Loucy (cell line): ENCODE measurements at regions not wholly inside any gene's neighbourhood (a gene's known extent, or its start where the extent isn't known, plus 50 kb on each side); places are given as distances from the start of the nearest gene placed in this dataset.
"Not testable (repeated sequence)": the region's sequence is repeated elsewhere in the genome, so short reads cannot be mapped to it uniquely, and the experiment has no call there.

Experiments used
- H2AFZ ChIP-seq: fragments of 200-600 bp; sonication (generic); 2 replicates; pipeline ENCODE4 v1.6.0; 2016; ENCODE audit warnings: antibody characterized with exemption, mild to moderate bottlenecking, low read length, moderate library complexity
- H3F3A ChIP-seq: fragments of 200-600 bp; 2 replicates; pipeline ENCODE4 v1.6.0; 2016; ENCODE audit warnings: antibody characterized with exemption, low read depth, mild to moderate bottlenecking
- H3K27me3 ChIP-seq: fragments of 200-600 bp; sonication (generic); 2 replicates; pipeline ENCODE4 v1.6.1; 2014; ENCODE audit warnings: low read length, mild to moderate bottlenecking; ENCODE audit not compliant: insufficient read depth, poor library complexity, severe bottlenecking
- H3K36me3 ChIP-seq: fragments of 200-600 bp; sonication (generic); 2 replicates; pipeline ENCODE4 v1.6.1; 2016; ENCODE audit warnings: low read length; ENCODE audit not compliant: insufficient read depth
- H3K4me1 ChIP-seq: fragments of 200-600 bp; sonication (generic); 2 replicates; pipeline ENCODE4 v1.5.1; 2014; ENCODE audit warnings: low read length, mild to moderate bottlenecking; ENCODE audit not compliant: insufficient read depth, poor library complexity, severe bottlenecking
- H3K4me2 ChIP-seq: fragments of 200-600 bp; sonication (generic); 2 replicates; pipeline ENCODE4 v1.6.0; 2014; ENCODE audit warnings: antibody characterized with exemption, low read length, low read depth, mild to moderate bottlenecking; ENCODE audit not compliant: poor library complexity, severe bottlenecking
- H3K4me3 ChIP-seq: fragments of 200-600 bp; sonication (generic); 2 replicates; pipeline ENCODE4 v1.5.1; 2014; ENCODE audit warnings: low read length, mild to moderate bottlenecking, mixed read lengths; ENCODE audit not compliant: poor library complexity, severe bottlenecking
- H3K79me2 ChIP-seq: fragments of 200-600 bp; sonication (generic); 2 replicates; pipeline ENCODE4 v1.6.1; 2014; ENCODE audit warnings: low read length; ENCODE audit not compliant: insufficient read depth
- H3K9ac ChIP-seq: fragments of 200-600 bp; sonication (generic); 2 replicates; pipeline ENCODE4 v1.6.0; 2014; ENCODE audit warnings: mild to moderate bottlenecking, low read depth, low read length, moderate library complexity; ENCODE audit not compliant: poor library complexity, severe bottlenecking
- H3K9me2 ChIP-seq: fragments of 200-600 bp; sonication (generic); replicated peaks from 2 replicates; pipeline ENCODE4 v1.6.1; 2016; ENCODE audit warnings: low read depth, low read length, mixed read lengths
- H3K9me3 ChIP-seq: fragments of 200-600 bp; sonication (generic); 2 replicates; pipeline ENCODE4 v1.6.1; 2014; ENCODE audit warnings: mild to moderate bottlenecking, antibody characterized with exemption, low read length, low read depth; ENCODE audit not compliant: insufficient read depth
- H4K20me1 ChIP-seq: fragments of 200-600 bp; sonication (generic); 2 replicates; pipeline ENCODE4 v1.6.0; 2014; ENCODE audit warnings: antibody characterized with exemption, low read length, mild to moderate bottlenecking; ENCODE audit not compliant: insufficient read depth, poor library complexity, severe bottlenecking
- EZH2phosphoT487 ChIP-seq: fragments of 200-600 bp; IDR thresholded peaks from 2 replicates; pipeline ENCODE4 v1.6.1; 2018; ENCODE audit warnings: antibody characterized with exemption, mild to moderate bottlenecking, moderate library complexity, borderline replicate concordance
- TF ChIP-seq, protein P1 (sequence below): fragments of 200-600 bp; sonication (generic); conservative IDR thresholded peaks from 2 replicates; pipeline ENCODE4 v1.5.1; 2014; ENCODE audit warnings: mild to moderate bottlenecking, antibody characterized with exemption, low read length

GRCh38 chr6:115863211-115863610 is 197.5 kb downstream of the FRK start:
- Histone ChIP-seq H3K9me3 (no peaks in the 10 kb centered on the region), H3K9me2 (no peaks in the 10 kb centered on the region), H3K4me1 (no peaks in the 10 kb centered on the region), H3K9ac (no peak overlapping the region), H3K4me2 (no peak overlapping the region), H4K20me1 (no peaks in the 10 kb centered on the region), H3F3A (no peaks in the 10 kb centered on the region), H3K4me3 (no peak overlapping the region), H3K27me3 (no peaks in the 10 kb centered on the region), H3K36me3 (no peaks in the 10 kb centered on the region), H2AFZ (no peak overlapping the region), H3K79me2 (no peaks in the 10 kb centered on the region)
- no peak for TF ChIP-seq EZH2phosphoT487
- TF ChIP-seq, protein P1, sequence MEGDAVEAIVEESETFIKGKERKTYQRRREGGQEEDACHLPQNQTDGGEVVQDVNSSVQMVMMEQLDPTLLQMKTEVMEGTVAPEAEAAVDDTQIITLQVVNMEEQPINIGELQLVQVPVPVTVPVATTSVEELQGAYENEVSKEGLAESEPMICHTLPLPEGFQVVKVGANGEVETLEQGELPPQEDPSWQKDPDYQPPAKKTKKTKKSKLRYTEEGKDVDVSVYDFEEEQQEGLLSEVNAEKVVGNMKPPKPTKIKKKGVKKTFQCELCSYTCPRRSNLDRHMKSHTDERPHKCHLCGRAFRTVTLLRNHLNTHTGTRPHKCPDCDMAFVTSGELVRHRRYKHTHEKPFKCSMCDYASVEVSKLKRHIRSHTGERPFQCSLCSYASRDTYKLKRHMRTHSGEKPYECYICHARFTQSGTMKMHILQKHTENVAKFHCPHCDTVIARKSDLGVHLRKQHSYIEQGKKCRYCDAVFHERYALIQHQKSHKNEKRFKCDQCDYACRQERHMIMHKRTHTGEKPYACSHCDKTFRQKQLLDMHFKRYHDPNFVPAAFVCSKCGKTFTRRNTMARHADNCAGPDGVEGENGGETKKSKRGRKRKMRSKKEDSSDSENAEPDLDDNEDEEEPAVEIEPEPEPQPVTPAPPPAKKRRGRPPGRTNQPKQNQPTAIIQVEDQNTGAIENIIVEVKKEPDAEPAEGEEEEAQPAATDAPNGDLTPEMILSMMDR = no peak

GRCh38 chr6:115861658-115862057 is 199.0 kb downstream of the FRK start:
- not testable (repeated sequence) for H3K4me2 ChIP-seq, H3K36me3 ChIP-seq, H3K9ac ChIP-seq, H3F3A ChIP-seq, H3K79me2 ChIP-seq, H3K9me3 ChIP-seq, H3K9me2 ChIP-seq, H3K4me3 ChIP-seq, H4K20me1 ChIP-seq, H3K4me1 ChIP-seq, H2AFZ ChIP-seq, H3K27me3 ChIP-seq

- not testable (repeated sequence) for H3K36me3 ChIP-seq, H3K9ac ChIP-seq, H2AFZ ChIP-seq, H3K9me3 ChIP-seq, H3K4me3 ChIP-seq, H3K79me2 ChIP-seq, H3K4me1 ChIP-seq, H3K27me3 ChIP-seq, H3K4me2 ChIP-seq, H3F3A ChIP-seq, H4K20me1 ChIP-seq, H3K9me2 ChIP-seq
Observed at GRCh38 chr6:115859577-115859976, 201.1 kb downstream of the FRK start.

DNA sequence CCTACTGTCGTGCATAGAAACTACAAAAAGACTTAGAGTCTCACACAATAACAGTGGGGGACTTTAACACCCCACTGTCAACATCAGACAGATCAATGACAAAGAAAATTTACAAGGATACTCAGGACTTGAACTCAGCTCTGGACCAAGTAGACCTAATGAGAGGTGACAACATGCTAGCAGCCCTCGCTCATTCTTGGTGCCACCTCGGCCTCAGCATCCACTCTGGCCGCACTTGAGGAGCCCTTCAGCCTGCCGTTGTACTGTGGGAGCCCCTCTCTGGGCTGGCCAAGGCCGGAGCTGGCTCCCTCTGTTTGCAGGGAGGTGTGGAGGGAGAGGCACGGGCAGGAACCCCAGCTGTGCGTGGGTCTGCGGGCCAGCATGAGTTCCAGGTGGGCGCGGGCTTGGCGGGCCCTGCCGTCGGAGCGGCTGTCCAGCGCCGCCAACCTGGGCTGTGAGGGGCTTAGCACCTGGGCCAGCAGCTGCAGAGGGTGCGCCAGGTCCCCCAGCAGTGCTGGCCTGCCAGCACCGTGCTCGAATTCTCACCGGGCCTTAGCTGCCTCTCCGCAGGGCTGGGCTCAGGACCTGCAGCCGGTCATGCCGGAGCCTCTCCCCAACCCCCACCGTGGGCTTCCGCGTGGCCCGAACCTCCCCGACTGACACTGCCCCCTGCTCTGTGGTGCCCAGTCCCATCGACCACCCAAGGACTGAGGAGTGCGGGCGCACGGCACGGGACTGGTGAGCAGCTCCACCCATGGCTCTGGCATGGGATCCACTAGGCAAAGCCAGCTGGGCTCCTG is 205.6 kb downstream of the FRK start:
- no peaks in the 10 kb centered on the region for H3K27me3 ChIP-seq
- no peaks in the 10 kb centered on the region for H3K9me3 ChIP-seq
- H2AFZ ChIP-seq = no peak overlapping the region
- H4K20me1 ChIP-seq = no peaks in the 10 kb centered on the region
- H3K9me2 ChIP-seq = no peaks in the 10 kb centered on the region
- H3K4me3 ChIP-seq = no peak overlapping the region
- no peak overlapping the region for H3K9ac ChIP-seq
- no peaks in the 10 kb centered on the region for H3K79me2 ChIP-seq
- no peak overlapping the region for H3K4me2 ChIP-seq
- H3K36me3 ChIP-seq = no peaks in the 10 kb centered on the region
- no peaks in the 10 kb centered on the region for H3K4me1 ChIP-seq
- TF ChIP-seq EZH2phosphoT487 = no peak
- TF ChIP-seq, protein P1 = no peak
- no peaks in the 10 kb centered on the region for H3F3A ChIP-seq
